Body of pancreas (tissue), 4 donors: ENCODE measurements at regions not wholly inside any gene's neighbourhood (a gene's known extent, or its start where the extent isn't known, plus 50 kb on each side); places are given as distances from the start of the nearest gene placed in this dataset.

ENCODE experiments used
- ATAC-seq: fragments of 150-250 bp; one replicate; pipeline ENCODE4 v1.9.1; 2016
- DNase-seq, 4 donors: peaks; one replicate each; pipeline ENCODE4 v3.0.0-alpha.2; 2019
- H3K27ac ChIP-seq, 4 donors: fragments of 200-600 bp; sonication (generic); 1 replicate in 3 of 4; 2 replicates in 1 of 4; pipeline versions ENCODE4 v1.5.1 to v1.6.1; 2016 to 2019; ENCODE audit warnings: mild to moderate bottlenecking in 1 of 4, mixed read lengths in 1 of 4, moderate library complexity in 1 of 4
- H3K27me3 ChIP-seq, 2 donors: fragments of 200-600 bp; sonication (generic); one replicate each; pipeline ENCODE4 v1.6.0; 2016; ENCODE audit warnings: mild to moderate bottlenecking in 1 of 2
- H3K36me3 ChIP-seq, 2 donors: fragments of 200-600 bp; sonication (generic); replicated peaks in 1 of 2; 2 replicates each; pipeline ENCODE4 v1.5.1; 2016; ENCODE audit warnings: low read depth in 2 of 2; ENCODE audit not compliant: insufficient read depth in 1 of 2
- H3K4me1 ChIP-seq: fragments of 200-600 bp; sonication (generic); one replicate; pipeline ENCODE4 v1.6.0; 2016
- H3K4me3 ChIP-seq, 2 donors: fragments of 200-600 bp; sonication (generic); 1 replicate in 1 of 2; 2 replicates in 1 of 2; pipeline ENCODE4 v1.5.1; 2016 to 2019
- H3K9me3 ChIP-seq, 3 donors: fragments of 200-600 bp; sonication (generic); 1 replicate in 2 of 3; 2 replicates in 1 of 3; pipeline ENCODE4 v1.5.1; 2016
- CTCF ChIP-seq, 7 experiments: fragments of 450-650 bp in 4 of 7; fragments of 200-600 bp in 3 of 7; sonication (generic) in 3 of 7; IDR thresholded peaks; one replicate each; pipeline ENCODE4 v1.5.1; 2016 to 2019; ENCODE audit warnings: antibody characterized with exemption in 7 of 7
- POLR2A ChIP-seq, 3 donors: fragments of 450-650 bp; IDR thresholded peaks; one replicate each; pipeline ENCODE4 v1.6.1; 2016; ENCODE audit warnings: antibody characterized with exemption in 3 of 3, mild to moderate bottlenecking in 2 of 3
- WGBS, 2 donors: methylation state at CpG; one replicate each; pipeline ENCODE4 v1.1.5; 2017; 5-methylcytosine and 5-hydroxymethylcytosine counted together
- intact Hi-C: fragments of 100-400 bp; cut with DNase I; formaldehyde crosslinking; loops from one replicate; pipeline ENCODE4 v1.15.1; 2023

- TF ChIP-seq POLR2A (IDR thresholded peaks at IDR 0.05) (no peak), CTCF (IDR thresholded peaks at IDR 0.05) (no peak)
- no peak overlapping the region for H3K4me3 ChIP-seq
- intact Hi-C loops: no loop called here
- WGBS, 2 donors: 47 to 72% methylated on average over 4 of the region's 4 CpGs
- no peaks in the 10 kb centered on the region for H3K27me3 ChIP-seq
- DNase-seq (no peak), ATAC-seq (no peak)
- no peak overlapping the region for H3K27ac ChIP-seq
- H3K4me1 ChIP-seq: no peaks in the 10 kb centered on the region
- no peaks in the 10 kb centered on the region for H3K9me3 ChIP-seq
- H3K36me3 ChIP-seq: no peaks in the 10 kb centered on the region
Measured at GRCh38 chr11:109619498-109619897, 197.5 kb downstream of the C11orf87 start.

GRCh38 chr11:109629734-109630133 lies 207.7 kb downstream of the C11orf87 start:
- intact Hi-C loops: no loop called here
- WGBS, 2 donors: 65 to 82% methylated on average over 1 of the region's 1 CpG
- no peaks in the 10 kb centered on the region for H3K27me3 ChIP-seq
- no peaks in the 10 kb centered on the region for H3K36me3 ChIP-seq
- no peak for ATAC-seq
- peaks cover 0 to under 1% (median 0%) of the 10 kb centered on the region in 3 donors for H3K9me3 ChIP-seq
- H3K4me1 ChIP-seq: no peaks in the 10 kb centered on the region
- DNase-seq: no peak
- no peak overlapping the region for H3K27ac ChIP-seq
- H3K4me3 ChIP-seq: no peak overlapping the region
- TF ChIP-seq CTCF (IDR thresholded peaks at IDR 0.05) (no peak), POLR2A (IDR thresholded peaks at IDR 0.05) (no peak)

DNA sequence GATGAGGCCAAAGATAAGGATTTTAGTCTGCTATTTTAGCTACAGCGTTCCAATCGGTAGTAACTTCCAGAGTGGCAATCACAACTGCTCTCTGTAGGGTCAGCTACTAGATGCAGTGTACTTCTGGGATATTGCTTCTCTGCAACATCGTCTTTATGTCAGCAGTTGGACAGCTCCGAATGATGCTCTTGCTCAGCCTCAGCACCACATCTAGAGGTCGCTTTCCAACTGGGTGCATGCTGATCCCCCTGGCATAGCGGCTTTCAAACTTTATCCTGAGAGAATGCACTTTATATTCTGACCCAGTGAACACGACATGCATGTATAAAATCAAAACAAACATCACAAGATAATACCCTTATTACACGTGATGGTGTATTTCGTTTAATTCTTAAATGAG lies 219.6 kb downstream of the C11orf87 start:
- Histone ChIP-seq H3K4me1 (no peaks in the 10 kb centered on the region), H3K9me3 (no peaks in the 10 kb centered on the region), H3K4me3 (no peak overlapping the region), H3K27me3 (no peaks in the 10 kb centered on the region), H3K36me3 (no peaks in the 10 kb centered on the region), H3K27ac (no peak overlapping the region)
- DNase-seq (no peak), ATAC-seq (no peak)
- WGBS, 2 donors: 16 to 17% methylated on average over 9 of the region's 9 CpGs
- intact Hi-C loops: no loop called here
- no peak for TF ChIP-seq CTCF (IDR thresholded peaks at IDR 0.05)

- TF ChIP-seq POLR2A (IDR thresholded peaks at IDR 0.05): no peak
- TF ChIP-seq CTCF (IDR thresholded peaks at IDR 0.05): no peak
- Histone ChIP-seq H3K36me3 (no peaks in the 10 kb centered on the region), H3K27ac (no peak overlapping the region), H3K4me3 (no peak overlapping the region), H3K4me1 (no peaks in the 10 kb centered on the region), H3K9me3 (no peaks in the 10 kb centered on the region), H3K27me3 (no peaks in the 10 kb centered on the region)
- WGBS, 2 donors: 27% methylated on average over 2 of the region's 2 CpGs
- no peak for ATAC-seq
- intact Hi-C loops: no loop called here
- DNase-seq: peak in 3 of 4 donors; percentile 13 to 36 (median 27)
Measured at GRCh38 chr11:109644152-109644551, 222.2 kb downstream of the C11orf87 start.

GRCh38 chr11:109648804-109649203 lies 226.8 kb downstream of the C11orf87 start:
- intact Hi-C loops: no loop called here
- no peak overlapping the region for H3K4me3 ChIP-seq
- H3K9me3 ChIP-seq: no peaks in the 10 kb centered on the region
- no peak for DNase-seq
- H3K4me1 ChIP-seq: no peaks in the 10 kb centered on the region
- no peak for ATAC-seq
- no peak overlapping the region for H3K27ac ChIP-seq
- H3K27me3 ChIP-seq: no peaks in the 10 kb centered on the region
- no peaks in the 10 kb centered on the region for H3K36me3 ChIP-seq
- TF ChIP-seq CTCF (IDR thresholded peaks at IDR 0.05) (no peak), POLR2A (IDR thresholded peaks at IDR 0.05) (no peak)
